Right atrium auricular region (tissue), 2 donors: ENCODE measurements at regions not wholly inside any gene's neighbourhood (a gene's known extent, or its start where the extent isn't known, plus 50 kb on each side); places are given as distances from the start of the nearest gene placed in this dataset.

Experiments used
- DNase-seq: peaks from one replicate; pipeline ENCODE4 v3.0.0-alpha.2; 2019; ENCODE audit warnings: low spot score
- H3K27ac ChIP-seq, 2 donors: fragments of 200-600 bp; sonication (generic); 1 replicate in 1 of 2; 2 replicates in 1 of 2; pipeline ENCODE4 v1.5.1; 2016 to 2019
- H3K27me3 ChIP-seq, 2 donors: fragments of 200-600 bp; sonication (generic); one replicate each; pipeline versions ENCODE4 v1.5.1 to v1.6.0; 2017 to 2019
- H3K36me3 ChIP-seq: fragments of 200-600 bp; sonication (generic); one replicate; pipeline ENCODE4 v1.5.1; 2016
- H3K4me1 ChIP-seq, 2 donors: fragments of 200-600 bp; sonication (generic); one replicate each; pipeline versions ENCODE4 v1.5.1 to v1.6.0; 2017 to 2019
- H3K4me3 ChIP-seq, 2 donors: fragments of 200-600 bp; sonication (generic); 1 replicate in 1 of 2; 2 replicates in 1 of 2; pipeline ENCODE4 v1.5.1; 2017 to 2019; ENCODE audit warnings: mild to moderate bottlenecking in 1 of 2, moderate library complexity in 1 of 2
- H3K9me3 ChIP-seq, 2 donors: fragments of 200-600 bp; sonication (generic); one replicate each; pipeline ENCODE4 v1.5.1; 2019
- CTCF ChIP-seq, 2 donors: fragments of 200-600 bp; sonication (generic); IDR thresholded peaks; one replicate each; pipeline ENCODE4 v1.5.1; 2019; ENCODE audit warnings: antibody characterized with exemption in 2 of 2

DNA sequence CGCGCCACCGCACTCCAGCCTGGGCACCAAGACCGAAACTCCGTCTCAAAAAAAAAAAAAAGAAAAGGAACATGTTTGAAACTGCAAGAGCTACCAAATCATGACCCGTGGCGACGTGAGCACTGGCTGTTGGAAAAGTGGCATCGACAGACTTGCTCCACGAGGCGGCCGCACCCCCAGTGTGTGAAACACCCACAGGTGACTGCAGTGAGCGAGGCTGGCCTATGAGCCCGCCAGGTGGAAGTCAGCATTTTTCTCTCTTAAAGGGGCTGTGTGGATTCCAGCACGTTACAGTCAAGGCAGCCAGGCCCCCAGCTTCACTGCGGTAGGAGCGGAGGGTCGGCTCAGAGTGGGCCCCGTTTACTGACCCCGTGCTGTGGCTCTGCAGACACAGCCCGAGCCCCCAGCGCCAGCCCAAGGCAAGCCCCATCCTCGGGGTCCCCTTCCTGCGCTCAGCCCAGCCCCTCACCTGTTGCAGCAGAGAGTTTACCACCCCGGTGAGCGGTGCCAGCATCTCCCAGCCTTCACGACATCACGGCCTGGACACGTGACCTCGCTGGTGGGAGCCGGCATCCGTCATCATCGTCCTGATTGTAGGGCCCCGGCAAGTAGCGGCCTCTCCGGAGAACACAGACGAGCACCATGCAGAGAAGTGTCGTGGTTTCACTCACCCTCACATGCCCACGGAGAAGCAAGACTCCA lies 54.3 kb upstream of the FBRSL1 start:
- Histone ChIP-seq H3K9me3 (no peaks in the 10 kb centered on the region), H3K27me3 (no peaks in the 10 kb centered on the region), H3K4me3 (no peak overlapping the region), H3K36me3 (no peaks in the 10 kb centered on the region), H3K27ac (no peak overlapping the region), H3K4me1 (peaks cover 0 to 10% of the 10 kb centered on the region in 2 donors)
- DNase-seq, result no peak
- no peak for TF ChIP-seq CTCF (IDR thresholded peaks at IDR 0.05)

GRCh38 chr12:132433641-132434395 lies 56.1 kb upstream of the FBRSL1 start:
- Histone ChIP-seq H3K27ac (no peak overlapping the region), H3K4me3 (no peak overlapping the region), H3K9me3 (no peaks in the 10 kb centered on the region), H3K4me1 (peaks cover 0 to 28% of the 10 kb centered on the region in 2 donors), H3K27me3 (no peaks in the 10 kb centered on the region), H3K36me3 (no peaks in the 10 kb centered on the region)
- TF ChIP-seq CTCF (IDR thresholded peaks at IDR 0.05), result no peak
- DNase-seq, result no peak

- H3K36me3 ChIP-seq, result no peaks in the 10 kb centered on the region
- no peak for TF ChIP-seq CTCF (IDR thresholded peaks at IDR 0.05)
- H3K9me3 ChIP-seq, result no peaks in the 10 kb centered on the region
- H3K27ac ChIP-seq, result no peak overlapping the region
- no peaks in the 10 kb centered on the region for H3K27me3 ChIP-seq
- H3K4me1 ChIP-seq, result peaks cover 0 to 29% of the 10 kb centered on the region in 2 donors
- no peak overlapping the region for H3K4me3 ChIP-seq
- no peak for DNase-seq
Measured at GRCh38 chr12:132432721-132433577, 57.0 kb upstream of the FBRSL1 start.

- TF ChIP-seq CTCF (IDR thresholded peaks at IDR 0.05), result no peak
- no peak overlapping the region for H3K27ac ChIP-seq
- H3K4me1 ChIP-seq, result peaks cover 0 to 29% of the 10 kb centered on the region in 2 donors
- H3K4me3 ChIP-seq, result no peak overlapping the region
- no peaks in the 10 kb centered on the region for H3K9me3 ChIP-seq
- no peak for DNase-seq
- no peaks in the 10 kb centered on the region for H3K36me3 ChIP-seq
- no peaks in the 10 kb centered on the region for H3K27me3 ChIP-seq
Measured at GRCh38 chr12:132432126-132432705, 57.7 kb upstream of the FBRSL1 start.

DNA sequence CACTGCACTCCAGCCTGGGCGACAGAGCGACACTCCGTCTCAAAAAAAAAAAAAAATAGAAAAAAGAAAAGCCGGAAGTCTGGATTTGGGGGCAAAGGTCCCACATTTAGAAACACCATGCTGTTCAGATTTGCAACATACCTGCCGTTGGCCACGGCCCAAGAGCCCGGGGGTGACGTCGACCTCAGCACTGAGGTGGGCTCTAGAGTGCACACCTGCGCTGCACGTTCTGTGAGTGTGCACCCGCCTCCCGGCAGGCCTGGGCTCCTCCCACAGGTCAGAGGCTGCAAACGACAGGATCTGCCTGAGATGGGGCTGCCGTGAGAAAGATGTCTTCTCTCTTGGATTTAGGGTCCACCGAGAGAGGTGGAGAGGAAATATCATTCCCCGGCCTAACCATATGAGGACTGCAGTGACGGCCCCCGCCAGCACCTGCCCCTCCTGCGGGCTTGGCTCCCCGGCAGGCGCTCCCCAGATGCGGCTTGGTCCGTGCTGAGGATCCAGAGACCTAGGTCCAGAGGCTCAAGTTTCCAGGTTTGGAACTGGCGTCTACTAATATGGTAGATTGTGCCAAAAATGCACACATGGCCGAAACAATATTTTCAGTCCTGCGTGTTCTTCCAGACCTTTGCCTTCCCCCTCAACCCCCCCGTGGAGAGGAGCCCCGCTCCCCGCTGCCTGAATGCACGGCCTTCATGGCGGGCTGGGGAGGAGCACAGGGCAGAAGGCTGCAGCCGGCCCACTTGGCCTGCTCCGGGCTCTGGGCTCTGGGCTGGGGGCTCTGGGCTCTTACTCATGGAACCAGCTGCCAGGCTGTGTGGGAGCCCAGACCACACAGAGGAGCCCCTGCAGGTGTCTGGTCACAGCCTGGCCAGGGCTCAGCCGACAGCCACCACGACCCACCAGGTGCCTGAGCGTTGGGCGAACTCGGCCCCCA lies 58.8 kb upstream of the FBRSL1 start:
- Histone ChIP-seq H3K36me3 (no peaks in the 10 kb centered on the region), H3K4me1 (peaks cover 0 to 29% of the 10 kb centered on the region in 2 donors), H3K27ac (no peak overlapping the region), H3K27me3 (no peaks in the 10 kb centered on the region), H3K4me3 (no peak overlapping the region), H3K9me3 (no peaks in the 10 kb centered on the region)
- TF ChIP-seq CTCF (IDR thresholded peaks at IDR 0.05), result no peak
- DNase-seq, result no peak
